Activated CD8-positive, alpha-beta memory T cell treated with anti-CD3 and anti-CD28 coated beads for 36 hours (primary cell): ENCODE measurements at regions not wholly inside any gene's neighbourhood (a gene's known extent, or its start where the extent isn't known, plus 50 kb on each side); places are given as distances from the start of the nearest gene placed in this dataset.

Source experiments
- CTCF ChIA-PET: fragments of 350-600 bp; sonication (Branson Sonifier 250); formaldehyde crosslinking; loops from one replicate; lab custom pipeline; 2021; ENCODE audit warnings: antibody characterized with exemption; lab: Charles Lee
- POLR2A ChIA-PET: fragments of 350-600 bp; sonication (Branson Sonifier 250); formaldehyde crosslinking; loops from one replicate; lab custom pipeline; 2021; ENCODE audit warnings: antibody characterized with exemption; lab: Charles Lee

DNA sequence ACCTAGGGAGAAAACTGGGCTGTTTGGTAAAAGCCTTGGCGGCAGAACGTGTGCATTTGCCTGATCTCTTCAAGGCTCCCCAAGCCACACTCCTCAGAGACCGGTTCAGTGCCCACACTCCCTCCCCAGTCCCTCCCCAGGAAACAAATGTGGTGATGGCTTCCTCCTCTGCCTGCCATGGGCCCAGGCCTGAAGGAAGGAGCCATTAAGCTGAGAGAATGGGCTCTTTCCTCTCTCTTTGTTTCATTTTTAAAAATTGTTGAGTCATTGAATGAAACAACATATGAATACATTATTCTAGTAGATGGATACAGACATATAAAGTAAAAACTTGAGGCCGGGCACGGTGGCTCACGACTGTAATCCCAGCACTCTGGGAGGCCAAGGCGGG lies 50.6 kb upstream of the YWHAQ start:
- CTCF ChIA-PET = interaction anchor here (0.6 to 1.3 kb wide), 3 partner anchors 8 to 129 kb away, joined by 3 to 4 read pairs (median 4); no protein-coding TSS in a partner anchor
- POLR2A ChIA-PET = no interaction called here

DNA sequence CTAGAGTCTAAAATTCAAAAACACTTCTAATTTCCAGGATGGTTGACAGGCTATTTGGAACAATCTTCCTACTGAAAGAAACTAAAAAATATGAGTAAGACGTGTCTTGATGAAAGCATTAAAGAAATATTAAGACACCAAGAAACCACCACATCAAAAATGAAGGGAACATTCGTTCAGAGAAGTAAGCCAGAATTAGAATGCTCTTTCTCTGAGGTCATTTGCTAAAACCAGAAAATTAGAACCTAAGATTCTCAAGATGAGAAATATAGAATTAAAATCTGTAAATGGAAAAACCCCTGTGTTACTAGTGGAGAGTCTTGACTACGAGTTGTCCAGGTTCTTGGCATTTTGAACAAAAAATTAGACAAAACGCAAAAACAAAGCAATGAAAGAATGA lies 54.8 kb upstream of the YWHAQ start:
- CTCF ChIA-PET = no interaction called here
- POLR2A ChIA-PET = no interaction called here

DNA sequence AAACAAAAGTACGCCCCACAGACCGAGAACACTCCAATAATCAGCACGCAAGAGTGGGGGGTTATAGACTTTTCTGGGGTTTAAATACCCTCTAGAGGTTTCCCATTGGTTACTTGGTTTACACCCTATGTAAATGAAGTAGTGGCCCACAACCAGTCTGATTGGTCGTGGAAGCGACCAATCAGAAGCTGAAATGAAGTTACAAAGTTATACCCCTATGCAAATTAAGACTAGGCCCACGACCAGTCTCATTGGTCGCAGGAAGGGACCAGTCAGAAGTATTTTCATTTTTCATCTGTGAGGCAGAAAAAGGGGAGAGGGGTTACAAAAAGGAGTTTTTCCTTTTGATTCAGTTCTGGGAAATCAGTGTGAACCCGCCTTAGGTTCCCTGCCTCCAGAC lies 55.3 kb upstream of the YWHAQ start:
- POLR2A ChIA-PET = no interaction called here
- CTCF ChIA-PET = no interaction called here

DNA sequence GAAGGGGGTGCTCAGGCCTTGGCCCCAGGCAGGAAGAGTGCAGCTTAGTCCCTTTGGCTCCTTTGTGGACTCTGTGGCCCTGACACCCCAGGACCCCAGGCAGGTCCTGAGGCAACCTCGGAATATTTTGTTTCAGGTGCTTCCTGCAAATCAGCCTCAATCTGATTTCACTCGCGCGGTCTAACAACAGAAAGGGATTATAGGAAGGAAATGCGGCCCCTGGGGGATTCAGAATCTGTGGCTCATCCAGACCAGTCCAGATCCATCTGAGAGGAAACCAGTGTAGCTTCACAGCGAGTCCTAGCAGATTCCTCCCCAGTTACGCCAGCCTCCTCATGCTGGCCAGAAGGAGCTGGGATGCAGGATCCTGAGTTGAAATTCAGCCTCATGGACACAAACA lies 59.5 kb upstream of the YWHAQ start:
- CTCF ChIA-PET = no interaction called here
- POLR2A ChIA-PET = no interaction called here

DNA sequence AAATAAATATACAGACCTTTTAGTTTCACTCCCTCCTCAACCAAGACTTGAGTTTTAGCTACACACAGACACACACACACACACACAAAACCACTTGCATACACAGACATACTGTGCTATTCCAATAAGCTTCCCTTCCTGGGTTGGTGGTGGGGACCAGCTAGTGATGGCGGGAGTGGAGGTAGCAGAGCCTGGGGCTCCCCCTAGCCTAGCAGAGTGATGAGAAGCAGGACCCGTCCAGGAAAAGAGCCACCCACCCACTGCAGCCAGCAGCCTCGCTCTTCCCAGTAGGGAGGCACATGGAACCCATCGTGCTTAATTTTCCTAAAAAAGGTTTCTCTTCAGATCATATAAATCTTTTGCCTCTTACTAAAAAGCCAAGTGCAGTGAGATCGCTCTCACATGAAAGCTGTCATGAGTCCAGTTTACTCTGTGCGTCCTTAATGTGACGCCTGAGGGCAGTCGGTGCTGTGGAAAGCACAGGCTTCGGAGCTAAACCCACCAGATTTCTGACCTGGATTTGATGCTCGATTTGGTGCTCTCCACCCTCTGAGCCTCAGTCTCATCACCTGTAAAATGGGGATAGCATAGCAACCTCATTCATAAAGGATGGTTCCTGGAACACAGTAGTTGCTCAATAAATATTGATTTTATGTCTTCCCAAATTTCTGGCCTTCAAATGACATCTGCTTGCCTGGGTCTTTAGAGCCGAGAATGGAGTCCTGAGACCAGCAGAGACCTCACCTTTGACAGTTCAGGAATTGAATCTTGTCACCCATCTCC lies 60.1 kb upstream of the YWHAQ start:
- CTCF ChIA-PET = no interaction called here
- POLR2A ChIA-PET = no interaction called here

DNA sequence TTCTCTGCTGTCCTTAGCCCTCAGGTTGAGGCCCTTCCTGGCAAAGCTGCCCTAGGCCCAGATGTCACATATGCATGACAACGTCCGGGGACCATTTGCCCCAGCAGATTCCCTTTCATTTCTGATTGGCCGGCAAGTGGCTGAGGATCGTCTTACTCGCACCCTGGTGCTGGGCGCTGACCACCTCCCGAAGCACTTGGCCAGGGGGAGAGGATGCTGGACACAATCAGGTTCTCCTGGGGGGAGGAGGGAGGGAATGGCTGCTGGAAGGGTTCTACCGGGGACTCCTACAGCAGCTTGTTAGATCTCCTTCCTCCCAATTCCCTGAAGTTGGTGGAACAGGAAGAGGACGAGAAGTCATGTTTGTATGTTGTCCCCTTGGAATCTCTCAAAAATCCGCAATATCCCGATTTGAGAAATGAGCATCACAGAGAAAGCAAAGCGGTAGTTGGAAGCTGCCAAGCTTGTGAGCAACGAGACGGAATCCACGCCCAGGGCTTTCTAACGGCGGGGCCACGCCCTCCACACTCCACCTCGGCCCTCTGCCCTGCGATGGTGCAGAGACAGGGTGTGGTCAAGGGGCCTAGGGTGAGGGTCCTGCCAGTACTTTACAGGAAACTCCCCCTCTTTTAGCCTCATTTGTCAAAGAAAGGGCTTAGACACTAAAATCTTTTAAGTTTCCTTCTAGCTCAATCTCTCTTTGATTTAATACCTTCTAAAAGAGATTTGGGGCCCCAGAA lies 61.8 kb upstream of the YWHAQ start:
- ChIA-PET CTCF (interaction anchor here (0.6 to 0.8 kb wide), 2 partner anchors 10 to 121 kb away, joined by 3 to 4 read pairs; no protein-coding TSS in a partner anchor), POLR2A (interaction anchor here (0.6 to 0.8 kb wide), 2 partner anchors 11 to 87 kb away, joined by 3 read pairs; no protein-coding TSS in a partner anchor)

DNA sequence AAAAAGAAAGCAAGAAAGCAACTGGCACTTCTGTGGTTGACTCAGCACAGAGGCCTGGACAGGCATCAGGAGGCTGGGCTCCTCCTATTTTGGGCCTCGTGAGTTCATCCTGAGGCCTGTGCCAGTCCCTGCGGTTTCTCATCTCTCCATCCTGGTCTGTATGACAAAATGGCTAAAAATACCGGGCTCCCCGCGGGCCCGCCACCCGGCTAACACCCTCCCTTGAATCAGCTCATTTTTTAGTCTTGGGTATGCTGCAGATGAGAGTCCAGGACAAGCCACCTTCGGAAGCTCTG lies 62.3 kb upstream of the YWHAQ start:
- ChIA-PET CTCF (interaction anchor here (0.6 kb wide), 1 partner anchor 10 kb away, joined by 3 read pairs; no protein-coding TSS in a partner anchor), POLR2A (interaction anchor here (0.6 to 0.8 kb wide), 2 partner anchors 10 to 88 kb away, joined by 3 read pairs; no protein-coding TSS in a partner anchor)

DNA sequence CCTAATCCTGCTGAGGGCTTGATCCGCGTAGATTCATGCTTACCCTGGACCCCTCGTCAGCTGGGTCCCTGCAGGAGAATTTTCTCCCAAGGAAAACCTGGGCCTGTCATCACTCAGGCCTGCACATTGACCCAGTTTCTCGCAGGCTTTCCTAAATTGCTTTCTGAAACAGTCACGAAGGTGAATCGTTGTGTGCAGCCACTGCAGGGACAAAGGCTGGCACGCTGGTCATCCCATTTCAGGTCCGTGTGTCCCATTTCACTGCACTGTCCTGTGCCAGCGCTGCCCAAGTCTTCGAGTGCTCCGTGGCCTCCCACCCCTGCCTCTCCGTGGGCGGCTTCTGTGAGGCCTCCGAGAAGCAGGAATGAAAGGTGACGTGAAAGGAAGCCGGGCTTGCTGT lies 62.8 kb upstream of the YWHAQ start:
- ChIA-PET POLR2A (no interaction called here), CTCF (no interaction called here)

DNA sequence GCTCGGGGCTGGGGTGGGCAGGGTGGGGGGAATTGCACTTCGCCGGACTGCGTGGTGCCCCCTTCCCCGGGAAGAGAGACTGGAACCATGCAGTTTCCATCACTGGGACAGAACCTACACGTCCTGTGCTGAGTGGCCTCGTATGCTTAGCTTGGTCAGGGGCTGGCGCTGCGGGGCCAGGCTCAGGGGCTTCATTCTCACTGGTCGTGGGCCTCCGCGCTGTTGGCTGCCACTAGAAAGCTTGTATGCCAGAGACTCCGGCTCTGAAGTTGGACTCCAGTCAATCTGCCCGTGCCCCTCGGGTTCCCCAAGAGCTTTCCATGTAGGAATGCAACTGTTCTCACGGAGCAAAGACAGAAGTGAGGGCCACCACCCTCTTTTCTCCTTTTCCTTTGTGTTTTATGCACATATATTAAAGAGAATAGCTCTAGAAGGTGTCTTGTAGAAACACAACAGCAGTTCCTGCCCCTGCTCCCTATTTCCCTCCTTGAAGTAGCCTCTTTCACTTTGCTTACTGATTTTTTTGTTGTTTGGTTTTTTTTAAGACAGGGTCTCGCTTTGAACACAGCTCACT lies 64.0 kb upstream of the YWHAQ start:
- POLR2A ChIA-PET = no interaction called here

DNA sequence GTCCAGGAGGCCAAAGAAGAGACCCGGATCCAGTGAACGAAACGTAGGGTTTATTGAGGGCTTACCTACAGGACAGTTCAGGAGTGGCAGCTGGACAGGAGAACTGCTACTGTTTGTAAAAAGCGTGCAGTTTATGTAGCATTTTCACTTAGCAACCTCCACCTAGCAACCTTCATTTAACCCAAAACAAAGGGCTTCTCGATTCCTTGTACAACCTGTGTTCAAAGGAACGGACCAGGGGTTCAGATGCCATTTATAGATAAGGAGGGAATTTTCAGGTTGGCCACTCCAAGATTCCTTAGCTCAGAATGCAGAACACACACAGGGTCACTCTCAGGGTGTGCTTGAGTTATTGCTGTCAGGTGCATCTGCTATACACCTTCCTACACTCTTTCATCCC lies 65.1 kb upstream of the YWHAQ start:
- ChIA-PET CTCF (interaction anchor here (0.7 kb wide), 1 partner anchor 12 kb away, joined by 3 read pairs; no protein-coding TSS in a partner anchor), POLR2A (interaction anchor here (1.2 kb wide), 1 partner anchor 54 kb away, joined by 3 read pairs; no protein-coding TSS in a partner anchor)

More for the DNA sequence above, 64.0 kb upstream of the YWHAQ start:
- CTCF ChIA-PET = no interaction called here

DNA sequence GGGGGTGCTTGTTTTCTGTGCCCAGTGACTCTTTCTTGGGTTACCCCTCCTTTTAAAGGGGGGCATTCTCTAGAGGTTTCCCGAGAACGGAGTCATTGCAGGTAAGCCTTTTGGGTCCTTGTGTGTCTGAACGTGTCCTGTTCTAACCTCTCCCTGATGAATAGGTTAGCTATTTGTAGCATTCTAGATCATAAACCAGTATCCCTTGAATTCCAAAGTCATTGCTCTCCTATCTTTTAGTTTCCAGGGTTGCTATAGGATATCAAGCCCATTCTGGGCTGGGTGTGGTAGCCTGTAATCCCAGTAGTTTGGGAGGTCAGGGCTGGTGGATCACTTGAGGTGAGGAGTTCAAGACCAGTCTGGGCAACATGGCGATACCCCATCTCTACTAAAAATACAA lies 65.9 kb upstream of the YWHAQ start:
- CTCF ChIA-PET = interaction anchor here (1.2 kb wide), 1 partner anchor 10 kb away, joined by 4 read pairs; no protein-coding TSS in a partner anchor
- POLR2A ChIA-PET = interaction anchor here (1.2 kb wide), 1 partner anchor 53 kb away, joined by 3 read pairs; no protein-coding TSS in a partner anchor

DNA sequence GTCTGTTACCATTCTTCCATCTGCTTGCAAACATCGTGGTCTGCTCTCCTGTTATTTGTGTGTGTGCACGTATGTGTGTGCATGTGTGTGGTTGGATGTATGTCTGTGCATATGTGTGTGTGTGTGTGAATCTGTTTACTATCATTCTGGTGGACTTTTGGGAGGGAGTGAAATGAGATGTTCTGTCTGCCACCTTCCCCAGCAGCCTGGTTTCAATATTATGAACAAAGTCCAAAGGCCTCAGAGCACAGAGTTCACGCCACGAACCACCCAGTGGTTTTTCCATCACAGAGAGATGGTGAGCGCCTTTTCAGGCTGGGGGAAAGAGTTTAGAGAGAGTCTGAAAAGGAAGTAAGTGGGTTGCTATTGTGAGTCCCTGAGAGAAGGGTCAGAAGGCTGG lies 67.1 kb upstream of the YWHAQ start:
- POLR2A ChIA-PET = no interaction called here
- CTCF ChIA-PET = no interaction called here

DNA sequence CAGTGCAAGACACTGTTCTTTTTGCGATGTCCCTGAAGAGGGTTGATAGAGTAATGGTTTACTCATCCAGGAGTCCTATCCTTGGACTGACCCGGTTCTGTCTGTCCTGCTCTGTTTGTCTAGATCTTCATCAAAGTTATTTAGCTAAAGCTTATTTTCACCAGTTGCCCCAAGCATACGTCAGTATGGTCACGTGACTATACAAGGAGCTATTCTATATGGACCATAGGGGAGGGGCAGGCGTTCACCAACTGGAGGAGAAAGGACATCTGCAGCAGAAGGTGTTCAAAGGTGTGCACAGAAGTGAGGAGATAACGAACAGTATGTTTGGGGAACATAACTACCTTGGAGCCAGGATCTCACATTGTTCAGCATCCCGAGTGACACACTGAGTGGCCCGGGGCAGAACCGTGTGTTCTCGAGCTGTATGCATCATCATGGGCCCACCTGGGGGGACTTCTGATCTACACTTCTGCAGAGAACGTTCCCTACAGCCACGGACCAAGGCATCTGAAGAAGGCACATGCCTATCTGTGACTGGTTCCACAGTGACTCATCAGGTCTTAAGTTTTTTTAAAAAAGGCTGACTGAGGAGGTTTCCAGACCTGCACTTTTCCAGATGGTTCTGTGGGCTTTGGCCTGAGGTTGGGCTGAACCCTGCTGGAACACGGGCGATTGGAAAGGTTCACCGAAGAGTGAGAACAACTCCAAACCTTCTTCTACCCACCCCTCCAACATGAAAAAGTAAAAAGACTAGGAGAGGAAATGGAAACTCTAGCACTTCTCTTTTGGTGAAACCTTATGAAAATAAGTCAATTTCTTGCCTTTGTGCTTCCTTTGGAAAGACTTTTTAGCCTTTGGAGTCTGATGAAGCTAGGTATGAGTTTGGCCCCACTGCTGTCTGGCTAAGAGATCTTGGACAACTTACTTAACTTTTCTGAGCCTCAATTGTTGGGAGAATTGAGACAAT lies 68.6 kb upstream of the YWHAQ start:
- ChIA-PET CTCF (interaction anchor here (1.4 kb wide), 1 partner anchor 9 kb away, joined by 3 read pairs; no protein-coding TSS in a partner anchor), POLR2A (no interaction called here)

DNA sequence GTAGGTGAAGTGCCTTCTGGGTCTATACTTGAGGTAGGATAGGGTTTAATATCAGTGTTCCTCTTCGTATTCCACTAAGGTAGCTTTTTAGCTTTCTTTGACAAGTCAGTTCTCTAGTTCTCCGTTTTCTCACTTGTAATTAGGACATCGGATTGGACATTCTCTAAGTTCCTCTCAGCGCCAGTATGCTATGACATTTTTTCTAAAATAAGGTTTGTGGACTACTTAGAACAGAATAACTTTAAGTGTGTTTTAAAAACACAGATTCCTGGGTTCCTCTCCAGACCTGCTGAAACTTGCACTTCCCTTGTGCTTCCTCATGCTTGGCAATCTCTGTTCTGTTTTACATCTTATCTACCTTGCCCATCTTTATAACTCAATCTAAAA lies 69.3 kb upstream of the YWHAQ start:
- POLR2A ChIA-PET = no interaction called here
- CTCF ChIA-PET = no interaction called here

DNA sequence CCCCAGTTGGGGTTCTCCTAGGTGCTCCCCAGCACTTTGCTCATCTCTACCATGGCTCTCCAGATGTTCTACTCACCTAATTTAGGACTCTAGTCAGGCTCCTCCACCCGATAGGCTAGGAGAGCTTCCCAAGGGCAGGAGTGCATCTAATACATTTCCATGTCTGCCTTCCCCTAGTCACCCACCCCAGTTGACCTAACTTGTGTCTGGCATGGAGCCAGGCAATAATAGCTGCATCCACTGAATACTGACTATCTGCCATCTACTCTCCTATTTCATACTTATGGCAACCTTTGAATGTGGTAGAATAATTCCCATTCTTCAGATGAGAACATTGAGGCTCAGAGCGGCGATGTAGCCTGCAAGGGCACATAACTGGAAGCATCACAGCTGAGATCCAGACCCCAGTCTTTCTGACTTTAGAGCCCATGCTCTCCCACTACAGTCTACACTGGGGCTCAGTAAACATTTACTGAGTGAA lies 71.8 kb upstream of the YWHAQ start:
- POLR2A ChIA-PET = interaction anchor here (0.7 to 1.7 kb wide), 7 partner anchors 10 to 147 kb away, joined by 3 to 10 read pairs (median 3); partner anchors contain the start of genes ADAM17 and YWHAQ
- CTCF ChIA-PET = interaction anchor here (0.9 to 1.4 kb wide), 8 partner anchors 10 to 147 kb away, joined by 3 to 5 read pairs (median 4); partner anchors contain the start of gene ADAM17

DNA sequence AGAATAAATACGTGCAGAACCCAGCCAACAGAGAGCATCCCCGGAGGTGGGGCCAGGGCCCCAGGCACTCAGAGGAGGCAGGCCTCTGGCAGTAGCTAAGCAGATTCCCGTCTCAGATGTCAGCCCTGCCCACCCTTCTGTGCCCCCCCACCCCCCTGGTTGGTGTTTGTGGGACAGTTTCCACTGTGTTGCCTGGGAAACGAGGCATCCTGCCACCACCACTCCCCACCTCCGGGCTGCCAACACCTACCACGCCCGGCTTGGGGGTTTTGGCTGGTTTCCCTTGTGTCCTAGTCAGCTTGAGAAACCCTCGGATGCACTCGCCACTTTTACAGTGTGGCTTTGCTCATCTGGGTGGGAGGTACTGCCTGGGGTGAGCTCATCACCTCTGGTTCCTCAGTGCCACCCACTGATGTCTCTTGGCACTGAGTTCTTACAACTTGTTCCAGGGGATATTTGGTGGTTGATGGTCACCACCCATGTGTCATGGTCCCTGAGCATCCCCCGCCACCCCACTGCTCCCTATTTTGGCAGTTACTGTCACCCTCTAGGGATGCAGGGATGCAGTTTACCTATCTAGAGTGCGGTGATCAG lies 72.4 kb upstream of the YWHAQ start:
- POLR2A ChIA-PET = interaction anchor here (0.7 to 1.7 kb wide), 9 partner anchors 9 to 230 kb away, joined by 3 to 10 read pairs (median 3); partner anchors contain the start of genes ADAM17 and YWHAQ
- CTCF ChIA-PET = interaction anchor here (0.9 to 1.4 kb wide), 9 partner anchors 10 to 147 kb away, joined by 3 to 5 read pairs (median 3); partner anchors contain the start of gene ADAM17

DNA sequence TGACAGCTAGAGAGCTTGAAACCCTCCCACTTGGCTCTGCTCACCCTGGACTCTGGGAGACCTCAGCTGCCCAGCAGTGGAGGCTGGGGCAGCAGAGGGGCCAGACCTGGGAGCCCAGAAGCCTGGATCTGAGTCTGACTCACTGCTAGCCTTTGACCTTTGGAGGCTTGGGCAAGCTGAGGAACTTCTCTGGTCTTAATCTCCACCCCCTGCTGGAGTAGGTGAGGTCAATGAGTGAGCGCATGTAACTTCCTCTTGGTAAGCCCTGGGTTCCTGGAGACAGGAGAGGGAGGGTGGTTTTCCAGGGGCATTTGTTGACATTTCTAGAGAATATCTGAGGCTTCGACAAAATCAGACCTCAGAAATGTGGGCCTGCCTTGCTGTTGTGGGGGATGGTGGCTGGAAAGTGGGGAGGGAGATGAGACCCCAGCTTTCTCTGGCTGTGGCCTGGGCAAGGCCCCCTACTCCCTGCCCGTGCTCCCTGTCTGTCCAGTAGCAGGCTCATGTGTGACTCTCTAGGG lies 73.0 kb upstream of the YWHAQ start:
- ChIA-PET CTCF (interaction anchor here (0.8 to 1.4 kb wide), 7 partner anchors 49 to 148 kb away, joined by 3 to 5 read pairs (median 3); partner anchors contain the start of gene ADAM17), POLR2A (interaction anchor here (0.7 to 1.7 kb wide), 8 partner anchors 9 to 230 kb away, joined by 3 to 10 read pairs (median 3); partner anchors contain the start of genes ADAM17 and YWHAQ)
